ENCODE measurements at regions not wholly inside any gene's neighbourhood (a gene's known extent, or its start where the extent isn't known, plus 50 kb on each side); places are given as distances from the start of the nearest gene placed in this dataset.

DNA sequence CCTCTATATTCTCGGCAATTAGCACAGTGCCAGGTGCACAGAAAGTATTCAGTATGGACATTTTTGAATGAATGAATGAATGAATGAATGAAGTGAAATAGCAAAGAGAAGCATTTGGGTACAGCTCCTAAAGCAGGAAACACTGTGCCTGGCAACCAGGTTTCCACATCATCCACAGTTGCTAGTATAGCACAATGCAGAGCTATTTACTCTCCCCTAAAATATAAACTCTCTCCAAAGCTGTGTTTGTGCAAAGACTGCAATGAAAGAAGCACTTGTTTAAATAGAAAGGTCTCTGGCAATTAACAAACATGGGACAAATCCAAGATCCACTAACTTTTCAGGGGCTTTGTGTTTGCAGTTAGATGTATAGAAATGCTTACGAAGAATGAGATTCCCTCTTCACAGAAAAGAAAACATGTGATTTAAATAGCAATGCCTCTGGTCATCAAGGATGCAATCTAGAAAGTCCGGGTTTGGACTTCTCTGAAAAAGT is 103.0 kb upstream of the OPCML start:
- no peak for DNase-seq

GRCh38 chr11:133628371-133628770 is 96.1 kb upstream of the OPCML start:
- peak; percentile 58 for DNase-seq

DNA sequence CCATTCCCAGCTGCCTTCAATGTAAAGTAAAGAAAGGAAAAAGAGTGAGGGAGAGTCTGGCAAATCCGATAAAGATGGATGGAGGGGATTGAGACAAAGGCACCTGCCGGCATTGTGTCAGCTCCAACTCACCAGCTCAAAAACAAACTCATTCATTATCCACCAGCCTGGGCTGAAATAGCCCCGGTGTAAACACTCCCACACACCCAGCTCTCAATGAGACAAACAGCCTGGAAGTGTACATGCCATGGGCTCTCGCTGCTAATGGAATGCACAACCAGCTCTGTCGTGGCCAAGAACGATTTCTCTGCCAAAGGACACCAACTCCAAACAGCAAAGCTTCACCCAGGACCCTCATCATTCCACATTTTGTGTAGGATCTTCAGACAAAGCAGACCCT is 89.3 kb upstream of the OPCML start:
- peak; percentile 10 for DNase-seq

GRCh38 chr11:133619973-133620372 is 87.7 kb upstream of the OPCML start:
- DNase-seq: peak; percentile 15

- peak; percentile 19 for DNase-seq
Observed at GRCh38 chr11:133619397-133619796, 87.1 kb upstream of the OPCML start.

GRCh38 chr11:133618544-133618943 is 86.2 kb upstream of the OPCML start:
- peak; percentile 2 for DNase-seq

DNA sequence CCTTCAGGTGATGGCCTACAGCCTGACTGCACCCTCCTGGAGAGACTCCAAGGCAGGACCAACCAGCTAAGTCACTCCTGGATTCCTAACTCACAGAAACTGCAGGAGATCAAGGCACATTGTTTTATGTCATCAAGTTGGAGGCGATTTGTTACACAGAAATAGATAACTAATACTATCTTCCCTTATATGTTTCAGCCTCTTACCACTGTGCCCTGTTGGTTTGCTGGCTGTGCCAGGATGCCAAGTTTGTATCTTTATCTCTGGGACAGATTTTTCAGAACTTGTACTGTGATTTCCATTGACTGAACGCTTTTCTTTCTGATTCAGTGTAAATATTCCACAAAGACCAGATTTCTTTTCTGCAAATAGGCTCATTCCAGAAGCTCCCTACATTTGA is 76.2 kb upstream of the OPCML start:
- DNase-seq: no peak

- no peak for DNase-seq
Observed at GRCh38 chr11:133606124-133606523, 73.8 kb upstream of the OPCML start.

- no peak for DNase-seq
Observed at GRCh38 chr11:133605482-133605881, 73.2 kb upstream of the OPCML start.

DNA sequence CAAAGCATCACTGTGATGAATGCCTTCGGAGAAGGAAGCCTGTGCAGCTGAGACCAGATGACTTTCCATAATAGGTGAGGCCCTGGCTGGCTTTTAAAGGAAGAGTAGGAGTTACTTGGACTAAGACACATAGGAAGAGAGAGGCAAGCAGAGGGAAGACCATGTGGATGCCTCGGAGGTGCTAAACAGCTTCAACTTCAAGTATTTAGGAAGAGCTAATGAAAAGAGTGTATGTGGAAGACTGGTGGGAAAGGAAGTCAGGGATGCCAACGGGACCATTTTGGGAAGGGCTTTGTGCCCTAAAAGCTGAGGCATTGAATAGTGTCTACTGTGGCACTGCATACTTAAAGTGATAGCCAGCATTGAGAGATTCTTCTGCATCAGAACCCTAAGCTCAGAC is 69.3 kb upstream of the OPCML start:
- no peak for DNase-seq

DNA sequence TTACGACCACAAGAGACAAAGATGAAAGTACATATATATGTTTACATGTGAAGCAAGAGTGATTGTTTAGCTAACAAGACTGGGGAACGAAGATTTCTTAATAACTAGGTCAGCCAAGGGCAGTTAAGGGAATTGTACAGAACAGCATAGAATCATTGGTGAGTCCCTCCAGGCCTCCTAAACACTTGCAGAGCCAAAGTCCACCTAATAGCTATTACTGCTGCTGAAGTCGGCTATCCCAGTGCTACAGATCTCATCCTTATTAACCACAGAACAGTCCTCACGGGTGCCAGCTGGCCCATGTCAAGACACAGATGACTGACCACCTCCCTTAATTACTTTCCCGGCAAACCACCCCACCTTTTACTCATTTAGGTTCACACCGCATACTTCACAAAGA is 68.5 kb upstream of the OPCML start:
- no peak for DNase-seq

GRCh38 chr11:133600306-133600705 is 68.0 kb upstream of the OPCML start:
- DNase-seq: no peak

- DNase-seq: no peak
Observed at GRCh38 chr11:133598906-133599305, 66.6 kb upstream of the OPCML start.

DNA sequence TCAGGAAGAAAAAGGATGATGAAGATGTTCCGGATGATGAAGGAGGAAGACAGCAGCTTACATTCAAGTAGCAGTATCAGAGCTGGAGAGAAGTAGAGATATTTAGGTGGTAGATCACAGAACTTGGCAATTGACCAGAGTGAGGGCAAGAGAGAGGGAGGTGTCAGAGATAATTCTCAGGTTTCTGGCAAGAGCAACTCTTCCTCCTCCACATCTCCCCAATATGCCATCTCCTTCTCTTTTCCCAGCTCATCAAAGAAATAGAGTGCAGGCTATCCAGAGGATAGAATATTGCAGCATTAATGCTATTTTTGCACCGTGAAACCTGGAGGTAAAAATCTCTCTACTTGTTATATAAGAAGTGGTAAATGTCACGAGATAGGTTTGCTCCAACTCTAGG is 64.9 kb upstream of the OPCML start:
- no peak for DNase-seq

- peak; percentile 9 for DNase-seq
Observed at GRCh38 chr11:133595998-133596590, 63.8 kb upstream of the OPCML start.

- DNase-seq: no peak
Observed at GRCh38 chr11:133593036-133593435, 60.7 kb upstream of the OPCML start.

DNA sequence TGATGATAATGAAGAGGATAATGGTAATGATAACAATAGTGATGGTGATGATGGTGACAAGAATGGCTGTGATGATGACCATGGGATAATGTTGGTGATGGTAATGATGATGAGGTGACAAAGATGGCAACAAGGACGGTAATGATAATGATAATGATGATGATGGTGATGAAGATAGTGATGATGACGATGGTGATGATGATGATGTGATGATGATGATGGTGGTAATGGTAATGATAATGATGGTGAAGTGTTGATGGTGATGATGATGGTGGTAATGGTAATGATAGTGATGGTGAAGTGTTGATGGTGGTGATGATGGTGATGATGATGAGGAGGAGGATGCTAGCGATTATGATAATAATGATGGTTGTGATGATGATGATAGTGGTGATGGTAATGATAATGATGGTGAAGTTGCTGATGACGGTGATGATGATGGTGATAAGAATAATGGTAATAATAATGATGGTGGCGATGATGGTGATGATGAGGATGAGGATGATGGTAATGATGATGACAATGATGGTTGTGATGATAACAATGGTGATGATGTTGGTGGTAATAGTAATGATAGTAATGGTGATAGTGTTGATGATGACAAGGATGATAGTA is 54.7 kb upstream of the OPCML start:
- no peak for DNase-seq

- DNase-seq: peak; percentile 15
Observed at GRCh38 chr11:133582750-133583149, 50.4 kb upstream of the OPCML start.

DNA sequence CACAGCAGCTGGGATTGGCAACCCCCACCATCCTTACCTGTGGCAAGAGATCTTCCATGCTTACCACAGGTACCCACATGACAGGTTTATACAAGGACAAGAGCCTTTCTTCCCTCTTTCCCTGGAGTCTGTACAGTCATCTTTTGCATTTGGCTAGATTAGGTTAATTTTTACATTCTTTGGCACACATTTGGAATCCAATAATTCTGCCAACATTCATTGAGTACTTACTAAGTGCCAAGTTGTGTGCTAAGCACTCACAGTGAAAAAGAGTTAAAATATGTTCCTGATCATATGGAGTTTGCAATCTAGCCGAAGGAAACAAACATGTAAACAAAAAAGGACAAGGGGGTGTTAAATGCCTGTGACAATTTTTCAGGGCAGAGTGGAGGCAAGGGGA is 50.0 kb upstream of the OPCML start:
- no peak for DNase-seq

All from NCI-H82 (cell line).